Loucy (cell line): ENCODE measurements at regions not wholly inside any gene's neighbourhood (a gene's known extent, or its start where the extent isn't known, plus 50 kb on each side); places are given as distances from the start of the nearest gene placed in this dataset.

Source experiments
- H2AFZ ChIP-seq: fragments of 200-600 bp; sonication (generic); 2 replicates; pipeline ENCODE4 v1.6.0; 2016; ENCODE audit warnings: antibody characterized with exemption, mild to moderate bottlenecking, low read length, moderate library complexity
- H3F3A ChIP-seq: fragments of 200-600 bp; 2 replicates; pipeline ENCODE4 v1.6.0; 2016; ENCODE audit warnings: antibody characterized with exemption, low read depth, mild to moderate bottlenecking
- H3K27me3 ChIP-seq: fragments of 200-600 bp; sonication (generic); 2 replicates; pipeline ENCODE4 v1.6.1; 2014; ENCODE audit warnings: low read length, mild to moderate bottlenecking; ENCODE audit not compliant: insufficient read depth, poor library complexity, severe bottlenecking
- H3K36me3 ChIP-seq: fragments of 200-600 bp; sonication (generic); 2 replicates; pipeline ENCODE4 v1.6.1; 2016; ENCODE audit warnings: low read length; ENCODE audit not compliant: insufficient read depth
- H3K4me1 ChIP-seq: fragments of 200-600 bp; sonication (generic); 2 replicates; pipeline ENCODE4 v1.5.1; 2014; ENCODE audit warnings: low read length, mild to moderate bottlenecking; ENCODE audit not compliant: insufficient read depth, poor library complexity, severe bottlenecking
- H3K4me2 ChIP-seq: fragments of 200-600 bp; sonication (generic); 2 replicates; pipeline ENCODE4 v1.6.0; 2014; ENCODE audit warnings: antibody characterized with exemption, low read length, low read depth, mild to moderate bottlenecking; ENCODE audit not compliant: poor library complexity, severe bottlenecking
- H3K4me3 ChIP-seq: fragments of 200-600 bp; sonication (generic); 2 replicates; pipeline ENCODE4 v1.5.1; 2014; ENCODE audit warnings: low read length, mild to moderate bottlenecking, mixed read lengths; ENCODE audit not compliant: poor library complexity, severe bottlenecking
- H3K79me2 ChIP-seq: fragments of 200-600 bp; sonication (generic); 2 replicates; pipeline ENCODE4 v1.6.1; 2014; ENCODE audit warnings: low read length; ENCODE audit not compliant: insufficient read depth
- H3K9ac ChIP-seq: fragments of 200-600 bp; sonication (generic); 2 replicates; pipeline ENCODE4 v1.6.0; 2014; ENCODE audit warnings: mild to moderate bottlenecking, low read depth, low read length, moderate library complexity; ENCODE audit not compliant: poor library complexity, severe bottlenecking
- H3K9me2 ChIP-seq: fragments of 200-600 bp; sonication (generic); replicated peaks from 2 replicates; pipeline ENCODE4 v1.6.1; 2016; ENCODE audit warnings: low read depth, low read length, mixed read lengths
- H3K9me3 ChIP-seq: fragments of 200-600 bp; sonication (generic); 2 replicates; pipeline ENCODE4 v1.6.1; 2014; ENCODE audit warnings: mild to moderate bottlenecking, antibody characterized with exemption, low read length, low read depth; ENCODE audit not compliant: insufficient read depth
- H4K20me1 ChIP-seq: fragments of 200-600 bp; sonication (generic); 2 replicates; pipeline ENCODE4 v1.6.0; 2014; ENCODE audit warnings: antibody characterized with exemption, low read length, mild to moderate bottlenecking; ENCODE audit not compliant: insufficient read depth, poor library complexity, severe bottlenecking
- CTCF ChIP-seq: fragments of 200-600 bp; sonication (generic); conservative IDR thresholded peaks from 2 replicates; pipeline ENCODE4 v1.5.1; 2014; ENCODE audit warnings: mild to moderate bottlenecking, antibody characterized with exemption, low read length
- EZH2phosphoT487 ChIP-seq: fragments of 200-600 bp; IDR thresholded peaks from 2 replicates; pipeline ENCODE4 v1.6.1; 2018; ENCODE audit warnings: antibody characterized with exemption, mild to moderate bottlenecking, moderate library complexity, borderline replicate concordance

GRCh38 chr6:241336-241865 is 50.9 kb upstream of the DUSP22 start:
- Histone ChIP-seq H3K4me1 (peaks cover 7% of the 10 kb centered on the region), H4K20me1 (no peaks in the 10 kb centered on the region), H3K4me2 (no peak overlapping the region), H3K9me3 (no peaks in the 10 kb centered on the region), H3K36me3 (no peaks in the 10 kb centered on the region), H3K9me2 (no peaks in the 10 kb centered on the region), H3K27me3 (no peaks in the 10 kb centered on the region), H3K79me2 (no peaks in the 10 kb centered on the region), H2AFZ (no peak overlapping the region), H3K4me3 (no peak overlapping the region), H3F3A (no peaks in the 10 kb centered on the region), H3K9ac (no peak overlapping the region)
- TF ChIP-seq EZH2phosphoT487 (no peak), CTCF (no peak)
